CD4-positive, alpha-beta T cell (primary cell): ENCODE measurements at regions not wholly inside any gene's neighbourhood (a gene's known extent, or its start where the extent isn't known, plus 50 kb on each side); places are given as distances from the start of the nearest gene placed in this dataset.

Experiments used
- ATAC-seq: fragments of 200-7000 bp; cut with Tn5 transposase; one replicate; pipeline ENCODE4 v1.10.0; 2022; ENCODE audit warnings: mild to moderate bottlenecking; ENCODE audit not compliant: poor library complexity
- CTCF ChIA-PET: fragments of 350-600 bp; sonication (Branson Sonifier 250); formaldehyde crosslinking; loops from one replicate; lab custom pipeline; 2021; ENCODE audit warnings: antibody characterized with exemption, inconsistent platforms; lab: Charles Lee
- POLR2A ChIA-PET: fragments of 350-600 bp; sonication (Branson Sonifier 250); formaldehyde crosslinking; loops from one replicate; lab custom pipeline; 2021; ENCODE audit warnings: antibody characterized with exemption, inconsistent platforms; lab: Charles Lee
- DNase-seq, 14 experiments: peaks; one replicate each; pipeline ENCODE4 v3.0.0-alpha.2; 2013 to 2020; ENCODE audit warnings: mixed read lengths in 2 of 14
- H3K27ac ChIP-seq, 2 donors: one replicate each; pipeline versions ENCODE4 v1.5.1 to v1.7.0; 2013; ENCODE audit warnings: low read length in 2 of 2, low read depth in 1 of 2, mild to moderate bottlenecking in 1 of 2
- H3K27me3 ChIP-seq, 2 experiments: 1 replicate in 1 of 2; 2 replicates in 1 of 2; pipeline versions ENCODE4 v1.6.1 to v1.7.0; 2013; ENCODE audit warnings: low read length in 2 of 2, control low read depth in 1 of 2, mild to moderate bottlenecking in 1 of 2, moderate library complexity in 1 of 2; ENCODE audit not compliant: insufficient read depth in 2 of 2, control insufficient read depth in 1 of 2
- H3K36me3 ChIP-seq: one replicate; pipeline ENCODE4 v1.6.1; 2013; ENCODE audit warnings: low read length, control low read depth; ENCODE audit not compliant: insufficient read depth
- H3K4me1 ChIP-seq: one replicate; pipeline ENCODE4 v1.6.1; 2013; ENCODE audit warnings: low read length, control low read depth; ENCODE audit not compliant: insufficient read depth
- H3K4me3 ChIP-seq: one replicate; pipeline ENCODE4 v1.5.1; 2013; ENCODE audit warnings: mild to moderate bottlenecking, low read length, moderate library complexity
- H3K9me3 ChIP-seq, 2 experiments: 1 replicate in 1 of 2; 2 replicates in 1 of 2; pipeline versions ENCODE4 v1.6.1 to v1.7.0; 2013; ENCODE audit warnings: low read length in 2 of 2, mild to moderate bottlenecking in 2 of 2, control low read depth in 1 of 2, moderate library complexity in 1 of 2; ENCODE audit not compliant: control insufficient read depth in 1 of 2, insufficient read depth in 1 of 2
- H3K27ac Mint-ChIP-seq: one replicate; pipeline ENCODE4 v1.8.0; 2020; ENCODE audit warnings: mixed read lengths
- H3K27me3 Mint-ChIP-seq: one replicate; pipeline ENCODE4 v1.8.0; 2021; ENCODE audit warnings: mixed read lengths
- H3K36me3 Mint-ChIP-seq: one replicate; pipeline ENCODE4 v1.8.0; 2021; ENCODE audit warnings: low read depth, mixed read lengths
- H3K4me1 Mint-ChIP-seq: one replicate; pipeline ENCODE4 v1.8.0; 2021; ENCODE audit warnings: low read depth, mixed read lengths
- H3K4me3 Mint-ChIP-seq: one replicate; pipeline ENCODE4 v1.8.0; 2020; ENCODE audit warnings: mild to moderate bottlenecking, mixed read lengths
- H3K9me3 Mint-ChIP-seq: one replicate; pipeline ENCODE4 v1.8.0; 2020; ENCODE audit warnings: mixed read lengths
- CTCF ChIP-seq: fragments of 200-600 bp; IDR thresholded peaks from one replicate; pipeline ENCODE4 v1.8.0; 2022; ENCODE audit warnings: antibody characterized with exemption, mild to moderate bottlenecking
- intact Hi-C, 2 experiments: fragments of 100-400 bp; cut with DNase I in 1 of 2; cut with micrococcal nuclease in 1 of 2; formaldehyde crosslinking; loops; one replicate each; pipeline versions ENCODE4 v1.15.1 to v1.9.0; 2023 to 2025; cut with DNase I, micrococcal nuclease

DNA sequence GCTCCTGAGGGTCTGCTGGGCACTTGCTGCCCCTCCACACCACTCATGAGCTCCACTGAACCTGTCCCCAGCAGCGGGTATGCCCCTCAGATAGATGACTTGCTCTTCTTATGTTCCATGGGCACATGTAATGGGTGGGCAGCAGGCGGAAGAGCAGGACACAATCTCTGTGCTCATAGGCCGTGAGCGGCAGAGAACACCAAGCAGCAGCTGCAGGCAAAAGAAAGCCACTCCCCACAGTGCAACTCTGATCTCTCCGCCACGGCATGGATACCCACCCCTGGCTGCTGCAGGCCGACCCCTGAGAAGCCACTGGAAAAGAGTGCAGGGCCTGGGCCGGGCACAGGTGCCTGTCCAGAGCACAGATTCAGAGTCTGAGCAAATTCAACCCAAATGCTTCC is 135.2 kb upstream of the RUNX3 start:
- H3K4me3 ChIP-seq = peak overlapping the region; percentile 12
- H3K27me3 ChIP-seq = no peaks in the 10 kb centered on the region
- no peaks in the 10 kb centered on the region for H3K9me3 Mint-ChIP-seq
- no peak overlapping the region for H3K27ac Mint-ChIP-seq
- peaks cover 22% of the 10 kb centered on the region for H3K4me1 ChIP-seq
- no peaks in the 10 kb centered on the region for H3K36me3 Mint-ChIP-seq
- TF ChIP-seq CTCF = no peak
- POLR2A ChIA-PET = no interaction called here
- H3K4me3 Mint-ChIP-seq = no peak overlapping the region
- no peak for ATAC-seq
- no peak overlapping the region for H3K27ac ChIP-seq
- peaks cover 0 to 3% of the 10 kb centered on the region in 2 experiments for H3K9me3 ChIP-seq
- H3K27me3 Mint-ChIP-seq = no peaks in the 10 kb centered on the region
- DNase-seq = no peak
- CTCF ChIA-PET = interaction anchor here (0.5 to 1.9 kb wide), 2 partner anchors 133 to 831 kb away, joined by 3 to 5 read pairs; no protein-coding TSS in a partner anchor
- no peaks in the 10 kb centered on the region for H3K36me3 ChIP-seq
- H3K4me1 Mint-ChIP-seq = no peaks in the 10 kb centered on the region
- intact Hi-C loops = no loop called here

DNA sequence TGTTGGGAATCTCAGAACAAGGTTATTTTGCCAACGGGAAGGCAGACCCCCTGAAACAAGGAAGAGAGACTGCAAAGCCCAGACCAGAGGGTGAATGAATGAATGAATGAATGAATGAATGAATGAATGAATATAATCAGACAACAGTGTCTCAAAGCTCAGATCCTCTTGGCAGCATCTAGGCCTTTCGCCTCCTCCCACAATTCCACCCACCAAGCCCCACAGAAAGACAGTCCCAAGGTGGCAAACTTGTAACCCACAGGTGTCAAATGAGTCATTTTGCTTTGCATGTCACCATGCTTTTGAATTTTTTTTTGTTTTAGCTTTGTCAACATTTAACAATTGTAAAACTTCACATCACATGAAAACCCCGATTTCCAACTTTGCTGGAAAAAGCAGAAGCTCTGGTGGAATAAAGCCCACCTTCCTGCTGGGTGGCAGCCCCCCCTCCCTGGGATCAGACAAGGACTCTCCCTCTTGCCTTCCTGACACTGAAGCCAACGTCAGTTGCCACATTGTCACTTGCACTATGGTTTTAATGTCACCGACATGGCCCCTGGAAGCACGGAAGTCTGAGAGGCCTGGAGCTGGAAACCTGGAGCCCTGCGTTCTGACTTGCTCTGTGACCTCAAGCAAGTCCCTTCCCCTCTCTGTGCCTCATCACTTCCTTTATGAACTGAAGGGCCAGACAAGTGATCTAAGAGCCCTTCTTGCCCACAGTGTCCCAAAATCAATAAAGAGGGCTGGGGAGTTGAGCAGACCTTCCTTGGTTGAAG is 134.6 kb upstream of the RUNX3 start:
- H3K9me3 Mint-ChIP-seq = no peaks in the 10 kb centered on the region
- POLR2A ChIA-PET = no interaction called here
- H3K4me1 Mint-ChIP-seq = no peaks in the 10 kb centered on the region
- H3K4me1 ChIP-seq = peaks cover 22% of the 10 kb centered on the region
- CTCF ChIA-PET = interaction anchor here (1.9 kb wide), 1 partner anchor 132 kb away, joined by 5 read pairs; no protein-coding TSS in a partner anchor
- intact Hi-C loops = no loop called here
- H3K27ac Mint-ChIP-seq = no peak overlapping the region
- no peak overlapping the region for H3K27ac ChIP-seq
- TF ChIP-seq CTCF = no peak
- no peak for ATAC-seq
- DNase-seq = peak in 4 of 14 experiments; percentile 10 to 77 (median 54)
- H3K9me3 ChIP-seq = peaks cover 0 to 3% of the 10 kb centered on the region in 2 experiments
- peak overlapping the region; percentile 12 for H3K4me3 ChIP-seq
- H3K36me3 ChIP-seq = no peaks in the 10 kb centered on the region
- no peaks in the 10 kb centered on the region for H3K36me3 Mint-ChIP-seq
- H3K27me3 Mint-ChIP-seq = no peaks in the 10 kb centered on the region
- no peak overlapping the region for H3K4me3 Mint-ChIP-seq
- no peaks in the 10 kb centered on the region for H3K27me3 ChIP-seq

DNA sequence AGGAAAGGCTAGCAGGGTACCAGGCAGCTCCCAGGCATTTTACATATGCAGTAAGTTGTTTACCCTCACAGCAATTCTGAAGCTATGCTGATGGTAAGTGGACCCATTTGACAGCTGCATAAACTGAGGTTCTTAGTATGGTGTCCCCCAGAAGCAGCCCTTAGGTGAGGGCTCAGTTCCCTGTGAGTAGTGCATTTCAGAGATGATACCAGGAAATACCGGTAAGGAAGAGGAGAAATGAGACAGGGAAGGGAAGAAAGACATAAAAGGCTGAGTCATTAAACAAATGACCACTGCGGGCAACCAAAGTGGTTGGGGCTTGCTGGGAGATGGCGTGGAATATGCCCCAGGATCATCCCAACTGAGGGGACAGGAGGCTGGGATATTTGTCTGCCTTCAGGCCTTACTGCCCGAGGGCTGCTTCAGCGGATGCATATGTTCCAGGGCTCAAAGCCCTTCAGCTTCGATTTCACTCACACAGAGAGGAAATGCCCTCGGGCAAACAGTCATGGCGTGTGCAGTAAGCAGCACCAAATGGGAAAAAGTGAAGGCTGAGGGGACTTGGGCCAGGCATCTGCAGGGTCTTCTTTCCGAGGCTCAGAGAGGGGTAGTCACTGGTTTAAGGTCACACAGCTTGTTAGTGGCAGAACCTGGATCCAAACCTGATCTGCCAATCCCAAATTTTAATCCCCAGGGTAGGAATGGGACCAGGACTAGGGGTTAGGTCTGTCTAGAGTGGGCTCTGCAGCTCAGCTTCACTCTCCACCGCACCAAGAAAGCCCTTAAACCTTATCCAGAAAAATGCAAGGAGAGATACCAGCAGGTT is 133.7 kb upstream of the RUNX3 start:
- H3K4me3 Mint-ChIP-seq = no peak overlapping the region
- intact Hi-C loops = no loop called here
- H3K36me3 Mint-ChIP-seq = no peaks in the 10 kb centered on the region
- no peak for ATAC-seq
- H3K27ac ChIP-seq = no peak overlapping the region
- no peak overlapping the region for H3K27ac Mint-ChIP-seq
- peaks cover 22% of the 10 kb centered on the region for H3K4me1 ChIP-seq
- TF ChIP-seq CTCF = no peak
- no peak for DNase-seq
- no peaks in the 10 kb centered on the region for H3K4me1 Mint-ChIP-seq
- CTCF ChIA-PET = no interaction called here
- no peaks in the 10 kb centered on the region for H3K9me3 Mint-ChIP-seq
- H3K9me3 ChIP-seq = no peaks in the 10 kb centered on the region
- no peaks in the 10 kb centered on the region for H3K36me3 ChIP-seq
- POLR2A ChIA-PET = no interaction called here
- no peak overlapping the region for H3K4me3 ChIP-seq
- H3K27me3 ChIP-seq = no peaks in the 10 kb centered on the region
- H3K27me3 Mint-ChIP-seq = no peaks in the 10 kb centered on the region
